GM23248 (cell line): ENCODE measurements at regions not wholly inside any gene's neighbourhood (a gene's known extent, or its start where the extent isn't known, plus 50 kb on each side); places are given as distances from the start of the nearest gene placed in this dataset.

Source experiments
- DNase-seq: peaks from one replicate; pipeline ENCODE4 v3.0.0-alpha.2; 2015
- H2AFZ ChIP-seq: fragments of 200-600 bp; sonication (generic); 2 replicates; pipeline ENCODE4 v1.6.1; 2016; ENCODE audit warnings: antibody characterized with exemption
- H3F3A ChIP-seq: fragments of 200-600 bp; sonication (generic); 2 replicates; pipeline ENCODE4 v1.6.1; 2016; ENCODE audit warnings: mild to moderate bottlenecking, antibody characterized with exemption, mixed run types; ENCODE audit not compliant: insufficient read depth
- H3K27ac ChIP-seq: fragments of 200-600 bp; sonication (generic); 2 replicates; pipeline ENCODE4 v1.5.1; 2016; ENCODE audit warnings: mild to moderate bottlenecking
- H3K27me3 ChIP-seq: fragments of 200-600 bp; sonication (generic); replicated peaks from 2 replicates; pipeline ENCODE4 v1.6.1; 2016; ENCODE audit warnings: mild to moderate bottlenecking; ENCODE audit not compliant: insufficient read depth
- H3K36me3 ChIP-seq: fragments of 200-600 bp; sonication (generic); 2 replicates; pipeline ENCODE4 v1.6.1; 2016; ENCODE audit warnings: low read depth, mild to moderate bottlenecking
- H3K4me1 ChIP-seq: fragments of 200-600 bp; sonication (generic); 2 replicates; pipeline ENCODE4 v1.6.1; 2016; ENCODE audit warnings: mild to moderate bottlenecking; ENCODE audit not compliant: insufficient read depth
- H3K4me2 ChIP-seq: fragments of 200-600 bp; sonication (generic); one replicate; pipeline ENCODE4 v1.6.1; 2016; ENCODE audit warnings: mild to moderate bottlenecking; ENCODE audit not compliant: unreplicated experiment
- H3K4me3 ChIP-seq: fragments of 200-600 bp; sonication (generic); 2 replicates; pipeline ENCODE4 v1.5.1; 2016; ENCODE audit warnings: mild to moderate bottlenecking
- H3K79me2 ChIP-seq: fragments of 200-600 bp; sonication (generic); 2 replicates; pipeline ENCODE4 v1.6.1; 2016; ENCODE audit warnings: mild to moderate bottlenecking; ENCODE audit not compliant: insufficient read depth
- H3K9ac ChIP-seq: fragments of 200-600 bp; sonication (generic); 2 replicates; pipeline ENCODE4 v1.6.1; 2016; ENCODE audit warnings: mild to moderate bottlenecking
- H3K9me2 ChIP-seq: fragments of 200-600 bp; sonication (generic); 2 replicates; pipeline ENCODE4 v1.6.1; 2016; ENCODE audit warnings: mixed run types, mild to moderate bottlenecking, moderate library complexity; ENCODE audit not compliant: insufficient read depth
- H3K9me3 ChIP-seq: fragments of 200-600 bp; sonication (generic); one replicate; pipeline ENCODE4 v1.6.1; 2017; ENCODE audit warnings: low read depth
- H4K20me1 ChIP-seq: fragments of 200-600 bp; sonication (generic); 2 replicates; pipeline ENCODE4 v1.6.0; 2016; ENCODE audit not compliant: insufficient read depth
- EZH2 ChIP-seq: fragments of 200-600 bp; sonication (generic); IDR thresholded peaks from 2 replicates; pipeline ENCODE4 v1.6.1; 2018; ENCODE audit warnings: antibody characterized with exemption, mild to moderate bottlenecking; ENCODE audit not compliant: insufficient read depth, poor library complexity, severe bottlenecking
- EZH2phosphoT487 ChIP-seq: fragments of 200-600 bp; sonication (generic); IDR thresholded peaks from 2 replicates; pipeline ENCODE4 v1.6.1; 2018; ENCODE audit warnings: antibody characterized with exemption, moderate library complexity, mild to moderate bottlenecking, low read depth; ENCODE audit not compliant: insufficient read depth
- whole genome bisulfite sequencing, 2 experiments: methylation state at CpG; one replicate each; pipeline ENCODE4 v1.1.6; 2015 to 2017; ENCODE audit warnings: low lambda C conversion rate in 2 of 2, low coverage in 1 of 2; ENCODE audit errors: missing lambda C conversion rate in 2 of 2; 5-methylcytosine and 5-hydroxymethylcytosine counted together
- in situ Hi-C: fragments of 300-500 bp; cut with MboI; formaldehyde crosslinking; loops from 2 replicates; pipeline ENCODE4 v1.15.0; 2020

DNA sequence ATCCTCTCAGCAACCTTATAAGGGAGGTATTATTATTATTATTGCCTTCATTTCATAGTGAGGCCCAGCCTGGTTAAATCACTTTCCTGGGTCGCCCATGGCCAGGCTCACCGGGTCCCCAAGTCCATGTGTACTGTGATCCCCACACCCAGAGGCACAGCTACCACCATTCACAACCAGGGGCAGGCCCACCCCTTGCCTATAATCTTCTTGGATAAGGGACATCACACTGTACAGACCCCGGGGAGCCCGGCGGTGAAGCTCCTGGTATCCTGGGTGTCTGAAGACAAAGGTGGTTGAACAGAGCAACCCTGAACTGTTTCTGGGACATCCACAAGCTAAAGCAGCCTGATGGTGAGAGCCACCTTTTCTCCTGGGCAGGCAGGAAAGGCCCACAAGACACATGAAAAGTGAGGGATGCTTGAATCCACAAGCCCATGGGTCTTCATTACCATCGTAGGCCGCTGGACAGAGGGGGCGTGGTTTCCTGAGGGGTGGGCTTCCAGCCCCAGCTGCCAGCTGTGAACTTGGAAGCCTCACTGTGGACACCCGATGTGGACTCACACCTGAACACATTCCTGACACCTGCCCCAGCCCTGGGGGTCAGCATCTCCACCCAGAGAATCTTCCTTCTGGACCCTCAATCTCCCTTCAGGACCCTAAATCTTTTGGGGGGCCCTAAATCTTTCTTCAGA lies 185.5 kb upstream of the PMEPA1 start:
- TF ChIP-seq EZH2 (no peak), EZH2phosphoT487 (no peak)
- H4K20me1 ChIP-seq = no peaks in the 10 kb centered on the region
- H3K9ac ChIP-seq = no peak overlapping the region
- H3K9me2 ChIP-seq = no peaks in the 10 kb centered on the region
- no peak overlapping the region for H3K4me2 ChIP-seq
- H3K4me1 ChIP-seq = no peaks in the 10 kb centered on the region
- no peak overlapping the region for H3K4me3 ChIP-seq
- no peaks in the 10 kb centered on the region for H3K36me3 ChIP-seq
- H2AFZ ChIP-seq = no peak overlapping the region
- WGBS, 2 experiments = 90 to 92% methylated on average over 9 of the region's 9 CpGs
- no peaks in the 10 kb centered on the region for H3K79me2 ChIP-seq
- in situ Hi-C loops = no loop called here
- no peak for DNase-seq
- peaks cover 10% of the 10 kb centered on the region for H3K27me3 ChIP-seq
- no peak overlapping the region for H3K27ac ChIP-seq
- H3K9me3 ChIP-seq = no peaks in the 10 kb centered on the region
- no peaks in the 10 kb centered on the region for H3F3A ChIP-seq

- TF ChIP-seq EZH2phosphoT487 (no peak), EZH2 (no peak)
- H3K4me3 ChIP-seq = no peak overlapping the region
- no peak overlapping the region for H3K9ac ChIP-seq
- no peak overlapping the region for H3K27ac ChIP-seq
- no peak overlapping the region for H3K4me2 ChIP-seq
- in situ Hi-C loops = no loop called here
- H3K4me1 ChIP-seq = no peaks in the 10 kb centered on the region
- H3K27me3 ChIP-seq = peaks cover 9% of the 10 kb centered on the region
- H3K36me3 ChIP-seq = no peaks in the 10 kb centered on the region
- no peak overlapping the region for H2AFZ ChIP-seq
- no peaks in the 10 kb centered on the region for H3F3A ChIP-seq
- no peak for DNase-seq
- H3K9me2 ChIP-seq = no peaks in the 10 kb centered on the region
- H3K9me3 ChIP-seq = no peaks in the 10 kb centered on the region
- no peaks in the 10 kb centered on the region for H4K20me1 ChIP-seq
- H3K79me2 ChIP-seq = no peaks in the 10 kb centered on the region
Measured at GRCh38 chr20:57894522-57894921, 184.7 kb upstream of the PMEPA1 start.

GRCh38 chr20:57894096-57894495 lies 184.3 kb upstream of the PMEPA1 start:
- Histone ChIP-seq H3K9ac (no peak overlapping the region), H3K9me3 (no peaks in the 10 kb centered on the region), H3F3A (no peaks in the 10 kb centered on the region), H2AFZ (no peak overlapping the region), H3K4me2 (no peak overlapping the region), H3K4me3 (no peak overlapping the region), H3K27ac (no peak overlapping the region), H3K4me1 (no peaks in the 10 kb centered on the region), H3K27me3 (peaks cover 7% of the 10 kb centered on the region; the same call in 1 of the 2 replicates), H3K9me2 (no peaks in the 10 kb centered on the region), H3K79me2 (no peaks in the 10 kb centered on the region), H4K20me1 (no peaks in the 10 kb centered on the region), H3K36me3 (no peaks in the 10 kb centered on the region)
- TF ChIP-seq EZH2phosphoT487 (no peak), EZH2 (no peak)
- no peak for DNase-seq
- WGBS, 2 experiments = 89% methylated on average over 10 of the region's 10 CpGs
- in situ Hi-C loops = no loop called here

GRCh38 chr20:57893366-57893999 lies 183.7 kb upstream of the PMEPA1 start:
- TF ChIP-seq EZH2phosphoT487 (no peak), EZH2 (no peak)
- H3K9ac ChIP-seq = no peak overlapping the region
- H3K27ac ChIP-seq = no peak overlapping the region
- H3K4me3 ChIP-seq = no peak overlapping the region
- no peak overlapping the region for H3K4me2 ChIP-seq
- H3K4me1 ChIP-seq = no peaks in the 10 kb centered on the region
- no peaks in the 10 kb centered on the region for H3K79me2 ChIP-seq
- no peak for DNase-seq
- H3K36me3 ChIP-seq = no peaks in the 10 kb centered on the region
- H3K27me3 ChIP-seq = peaks cover 7% of the 10 kb centered on the region; the same call in 1 of the 2 replicates
- H3F3A ChIP-seq = no peaks in the 10 kb centered on the region
- no peak overlapping the region for H2AFZ ChIP-seq
- no peaks in the 10 kb centered on the region for H3K9me3 ChIP-seq
- WGBS, 2 experiments = 80 to 81% methylated on average over 14 to 16 of the region's 16 CpGs
- no peaks in the 10 kb centered on the region for H4K20me1 ChIP-seq
- in situ Hi-C loops = no loop called here
- H3K9me2 ChIP-seq = no peaks in the 10 kb centered on the region
